ENCODE measurements at regions not wholly inside any gene's neighbourhood (a gene's known extent, or its start where the extent isn't known, plus 50 kb on each side); places are given as distances from the start of the nearest gene placed in this dataset.

- H3K4me1 ChIP-seq (ENCODE audit: insufficient read depth, low read length) = no peaks in the 10 kb centered on the region
- no peak overlapping the region for H3K27ac ChIP-seq (ENCODE audit: low read length)
- no peak overlapping the region for H3K4me3 ChIP-seq (ENCODE audit: low read length)
- no peak overlapping the region for H3K9ac ChIP-seq (ENCODE audit: low read depth, low read length)
- no peaks in the 10 kb centered on the region for H3K36me3 ChIP-seq (ENCODE audit: insufficient read depth, low read depth, low read length)
- H3K9me3 ChIP-seq (ENCODE audit: insufficient read depth, low read depth, low read length) = no peaks in the 10 kb centered on the region
- no peaks in the 10 kb centered on the region for H3K27me3 ChIP-seq (ENCODE audit: insufficient read depth, low read length)
These were observed 241.9 kb downstream of the GLRX3 start for GRCh38 chr10:130377986-130378540.

- no peaks in the 10 kb centered on the region for H3K36me3 ChIP-seq (ENCODE audit: insufficient read depth, low read depth, low read length)
- no peaks in the 10 kb centered on the region for H3K9me3 ChIP-seq (ENCODE audit: insufficient read depth, low read depth, low read length)
- no peak overlapping the region for H3K4me3 ChIP-seq (ENCODE audit: low read length)
- no peak overlapping the region for H3K9ac ChIP-seq (ENCODE audit: low read depth, low read length)
- no peak overlapping the region for H3K27ac ChIP-seq (ENCODE audit: low read length)
- no peaks in the 10 kb centered on the region for H3K27me3 ChIP-seq (ENCODE audit: insufficient read depth, low read length)
- no peaks in the 10 kb centered on the region for H3K4me1 ChIP-seq (ENCODE audit: insufficient read depth, low read length)
These were observed 242.6 kb downstream of the GLRX3 start for GRCh38 chr10:130378556-130379400.

- Histone ChIP-seq H3K4me3 (ENCODE audit: low read length) (no peak overlapping the region), H3K27me3 (ENCODE audit: insufficient read depth, low read length) (no peaks in the 10 kb centered on the region), H3K4me1 (ENCODE audit: insufficient read depth, low read length) (no peaks in the 10 kb centered on the region), H3K9me3 (ENCODE audit: insufficient read depth, low read depth, low read length) (no peaks in the 10 kb centered on the region), H3K9ac (ENCODE audit: low read depth, low read length) (no peak overlapping the region), H3K27ac (ENCODE audit: low read length) (no peak overlapping the region), H3K36me3 (ENCODE audit: insufficient read depth, low read depth, low read length) (no peaks in the 10 kb centered on the region)
These were observed 243.9 kb downstream of the GLRX3 start for GRCh38 chr10:130380056-130380455.

GRCh38 chr10:130382031-130382430 is 245.8 kb downstream of the GLRX3 start:
- Histone ChIP-seq H3K9ac (ENCODE audit: low read depth, low read length) (no peak overlapping the region), H3K27ac (ENCODE audit: low read length) (no peak overlapping the region), H3K9me3 (ENCODE audit: insufficient read depth, low read depth, low read length) (no peaks in the 10 kb centered on the region), H3K4me3 (ENCODE audit: low read length) (no peak overlapping the region), H3K36me3 (ENCODE audit: insufficient read depth, low read depth, low read length) (no peaks in the 10 kb centered on the region), H3K4me1 (ENCODE audit: insufficient read depth, low read length) (no peaks in the 10 kb centered on the region), H3K27me3 (ENCODE audit: insufficient read depth, low read length) (no peaks in the 10 kb centered on the region)

GRCh38 chr10:130387936-130388580 is 251.9 kb downstream of the GLRX3 start:
- Histone ChIP-seq H3K27me3 (ENCODE audit: insufficient read depth, low read length) (no peaks in the 10 kb centered on the region), H3K4me3 (ENCODE audit: low read length) (no peak overlapping the region), H3K9ac (ENCODE audit: low read depth, low read length) (no peak overlapping the region), H3K36me3 (ENCODE audit: insufficient read depth, low read depth, low read length) (no peaks in the 10 kb centered on the region), H3K9me3 (ENCODE audit: insufficient read depth, low read depth, low read length) (0 out of 2 replicates have a peak, but pooled peaks cover 3% of the 10 kb centered on the region), H3K27ac (ENCODE audit: low read length) (no peak overlapping the region), H3K4me1 (ENCODE audit: insufficient read depth, low read length) (no peaks in the 10 kb centered on the region)

GRCh38 chr10:130388746-130389145 is 252.6 kb downstream of the GLRX3 start:
- H3K9ac ChIP-seq (ENCODE audit: low read depth, low read length) = no peak overlapping the region
- peaks cover 10% of the 10 kb centered on the region; the same call in 1 of the 2 replicates for H3K9me3 ChIP-seq (ENCODE audit: insufficient read depth, low read depth, low read length)
- no peaks in the 10 kb centered on the region for H3K36me3 ChIP-seq (ENCODE audit: insufficient read depth, low read depth, low read length)
- H3K4me3 ChIP-seq (ENCODE audit: low read length) = no peak overlapping the region
- no peaks in the 10 kb centered on the region for H3K4me1 ChIP-seq (ENCODE audit: insufficient read depth, low read length)
- H3K27ac ChIP-seq (ENCODE audit: low read length) = no peak overlapping the region
- no peaks in the 10 kb centered on the region for H3K27me3 ChIP-seq (ENCODE audit: insufficient read depth, low read length)

GRCh38 chr10:130389906-130390305 is 253.7 kb downstream of the GLRX3 start:
- Histone ChIP-seq H3K4me3 (ENCODE audit: low read length) (no peak overlapping the region), H3K27me3 (ENCODE audit: insufficient read depth, low read length) (no peaks in the 10 kb centered on the region), H3K4me1 (ENCODE audit: insufficient read depth, low read length) (no peaks in the 10 kb centered on the region), H3K36me3 (ENCODE audit: insufficient read depth, low read depth, low read length) (no peaks in the 10 kb centered on the region), H3K27ac (ENCODE audit: low read length) (no peak overlapping the region), H3K9ac (ENCODE audit: low read depth, low read length) (no peak overlapping the region), H3K9me3 (ENCODE audit: insufficient read depth, low read depth, low read length) (peaks cover 22% of the 10 kb centered on the region)

- Histone ChIP-seq H3K9ac (ENCODE audit: low read depth, low read length) (no peak overlapping the region), H3K9me3 (ENCODE audit: insufficient read depth, low read depth, low read length) (peaks cover 41% of the 10 kb centered on the region), H3K36me3 (ENCODE audit: insufficient read depth, low read depth, low read length) (0 out of 2 replicates have a peak, but pooled peaks cover 3% of the 10 kb centered on the region), H3K27me3 (ENCODE audit: insufficient read depth, low read length) (no peaks in the 10 kb centered on the region), H3K27ac (ENCODE audit: low read length) (no peak overlapping the region), H3K4me1 (ENCODE audit: insufficient read depth, low read length) (no peaks in the 10 kb centered on the region), H3K4me3 (ENCODE audit: low read length) (no peak overlapping the region)
These were observed 255.8 kb downstream of the GLRX3 start for GRCh38 chr10:130392031-130392430.

- Histone ChIP-seq H3K4me1 (ENCODE audit: insufficient read depth, low read length) (no peaks in the 10 kb centered on the region), H3K4me3 (ENCODE audit: low read length) (no peak overlapping the region), H3K36me3 (ENCODE audit: insufficient read depth, low read depth, low read length) (0 out of 2 replicates have a peak, but pooled peaks cover 3% of the 10 kb centered on the region), H3K27ac (ENCODE audit: low read length) (no peak overlapping the region), H3K9me3 (ENCODE audit: insufficient read depth, low read depth, low read length) (peaks cover 46% of the 10 kb centered on the region), H3K27me3 (ENCODE audit: insufficient read depth, low read length) (no peaks in the 10 kb centered on the region), H3K9ac (ENCODE audit: low read depth, low read length) (no peak overlapping the region)
These were observed 257.2 kb downstream of the GLRX3 start for GRCh38 chr10:130393342-130393741.

GRCh38 chr10:130394832-130395231 is 258.6 kb downstream of the GLRX3 start:
- H3K9ac ChIP-seq (ENCODE audit: low read depth, low read length) = no peak overlapping the region
- 0 out of 2 replicates have a peak, but pooled peaks cover 3% of the 10 kb centered on the region for H3K36me3 ChIP-seq (ENCODE audit: insufficient read depth, low read depth, low read length)
- no peak overlapping the region for H3K4me3 ChIP-seq (ENCODE audit: low read length)
- no peak overlapping the region for H3K27ac ChIP-seq (ENCODE audit: low read length)
- H3K4me1 ChIP-seq (ENCODE audit: insufficient read depth, low read length) = no peaks in the 10 kb centered on the region
- peaks cover 46% of the 10 kb centered on the region for H3K9me3 ChIP-seq (ENCODE audit: insufficient read depth, low read depth, low read length)
- no peaks in the 10 kb centered on the region for H3K27me3 ChIP-seq (ENCODE audit: insufficient read depth, low read length)

GRCh38 chr10:130395248-130395936 is 259.2 kb downstream of the GLRX3 start:
- H3K27ac ChIP-seq (ENCODE audit: low read length) = no peak overlapping the region

More at GRCh38 chr10:130395248-130395936, 259.2 kb downstream of the GLRX3 start:
- Histone ChIP-seq H3K9me3 (ENCODE audit: insufficient read depth, low read depth, low read length) (peaks cover 46% of the 10 kb centered on the region), H3K27me3 (ENCODE audit: insufficient read depth, low read length) (no peaks in the 10 kb centered on the region), H3K36me3 (ENCODE audit: insufficient read depth, low read depth, low read length) (0 out of 2 replicates have a peak, but pooled peaks cover 3% of the 10 kb centered on the region), H3K9ac (ENCODE audit: low read depth, low read length) (no peak overlapping the region), H3K4me1 (ENCODE audit: insufficient read depth, low read length) (no peaks in the 10 kb centered on the region; the same call in 1 of the 2 replicates), H3K4me3 (ENCODE audit: low read length) (no peak overlapping the region)
